ENCODE measurements at regions not wholly inside any gene's neighbourhood (a gene's known extent, or its start where the extent isn't known, plus 50 kb on each side); places are given as distances from the start of the nearest gene placed in this dataset.

DNA sequence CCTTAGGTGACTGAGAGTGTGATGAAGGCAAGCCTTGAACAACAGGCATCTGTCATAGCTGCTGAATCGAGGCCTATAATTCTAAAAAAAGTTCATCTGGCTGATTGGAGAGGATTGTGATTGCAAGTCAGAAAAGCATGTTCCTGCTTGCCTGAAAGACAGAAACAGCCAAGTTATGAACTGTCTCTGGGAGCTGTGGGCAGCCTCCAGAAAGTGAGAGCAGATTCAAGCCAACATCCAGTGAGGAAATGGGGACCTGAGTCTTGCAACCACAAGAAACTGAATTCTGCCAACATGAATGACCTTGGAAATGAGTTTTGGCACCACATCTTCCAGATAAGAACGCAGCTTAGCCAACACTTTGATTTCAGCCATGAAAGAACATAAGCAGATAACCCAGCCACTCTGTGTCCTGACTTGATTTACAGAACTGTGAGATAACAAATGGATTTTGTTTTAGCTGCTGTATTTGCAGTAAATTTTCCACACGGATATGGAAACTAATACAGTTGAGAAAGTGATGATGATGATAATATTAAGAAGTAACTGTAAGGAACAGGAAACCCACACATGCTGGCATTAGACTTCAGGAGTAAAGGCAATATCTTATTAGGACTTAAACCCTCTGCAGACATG lies 240.3 kb upstream of the NDST3 start:
- Histone ChIP-seq H3K9me3 (no peaks in the 10 kb centered on the region), H3K4me1 (no peaks in the 10 kb centered on the region), H3K4me3 (no peak overlapping the region), H3K36me3 (ENCODE audit: insufficient read depth in 1 of 2, low read depth in 1 of 2) (no peaks in the 10 kb centered on the region), H3K27ac (no peak overlapping the region), H3K27me3 (ENCODE audit: insufficient read depth in 3 of 3, low read length in 2 of 3) (no peaks in the 10 kb centered on the region)
- no peak for ATAC-seq
- intact Hi-C loops (cut with DNase I), result no loop called here
- TF ChIP-seq, protein P1, sequence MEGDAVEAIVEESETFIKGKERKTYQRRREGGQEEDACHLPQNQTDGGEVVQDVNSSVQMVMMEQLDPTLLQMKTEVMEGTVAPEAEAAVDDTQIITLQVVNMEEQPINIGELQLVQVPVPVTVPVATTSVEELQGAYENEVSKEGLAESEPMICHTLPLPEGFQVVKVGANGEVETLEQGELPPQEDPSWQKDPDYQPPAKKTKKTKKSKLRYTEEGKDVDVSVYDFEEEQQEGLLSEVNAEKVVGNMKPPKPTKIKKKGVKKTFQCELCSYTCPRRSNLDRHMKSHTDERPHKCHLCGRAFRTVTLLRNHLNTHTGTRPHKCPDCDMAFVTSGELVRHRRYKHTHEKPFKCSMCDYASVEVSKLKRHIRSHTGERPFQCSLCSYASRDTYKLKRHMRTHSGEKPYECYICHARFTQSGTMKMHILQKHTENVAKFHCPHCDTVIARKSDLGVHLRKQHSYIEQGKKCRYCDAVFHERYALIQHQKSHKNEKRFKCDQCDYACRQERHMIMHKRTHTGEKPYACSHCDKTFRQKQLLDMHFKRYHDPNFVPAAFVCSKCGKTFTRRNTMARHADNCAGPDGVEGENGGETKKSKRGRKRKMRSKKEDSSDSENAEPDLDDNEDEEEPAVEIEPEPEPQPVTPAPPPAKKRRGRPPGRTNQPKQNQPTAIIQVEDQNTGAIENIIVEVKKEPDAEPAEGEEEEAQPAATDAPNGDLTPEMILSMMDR (IDR thresholded peaks at IDR 0.05), result no peak
- no peak for DNase-seq
- 56 to 73% (median 58%) methylated on average over 3 of the region's 3 CpGs for WGBS, 3 donors

DNA sequence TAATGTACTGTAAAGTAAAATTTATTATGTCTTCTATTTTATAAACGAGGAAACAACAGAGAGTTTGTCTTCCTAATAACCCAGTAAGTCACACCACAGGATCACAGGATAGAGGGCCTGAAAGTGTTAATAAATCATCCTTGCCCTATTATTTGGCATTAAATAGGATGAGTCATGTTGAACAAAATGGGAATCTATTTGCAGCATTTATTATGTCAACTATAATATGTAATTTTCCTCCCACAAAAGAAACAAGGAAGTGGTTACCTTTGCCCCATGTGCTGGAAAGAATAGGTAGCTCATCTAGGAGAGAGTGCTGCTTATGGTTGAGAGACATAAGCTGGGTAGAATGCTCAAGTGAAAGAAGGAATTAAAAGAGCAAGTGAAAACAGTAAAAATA lies 237.6 kb upstream of the NDST3 start:
- Histone ChIP-seq H3K4me1 (no peaks in the 10 kb centered on the region), H3K27ac (no peak overlapping the region), H3K36me3 (ENCODE audit: insufficient read depth in 1 of 2, low read depth in 1 of 2) (no peaks in the 10 kb centered on the region), H3K4me3 (no peak overlapping the region), H3K9me3 (no peaks in the 10 kb centered on the region), H3K27me3 (ENCODE audit: insufficient read depth in 3 of 3, low read length in 2 of 3) (no peaks in the 10 kb centered on the region)
- ATAC-seq (no peak), DNase-seq (no peak)
- TF ChIP-seq, protein P1 (IDR thresholded peaks at IDR 0.05), result no peak
- 14 to 43% (median 33%) methylated on average over 1 of the region's 1 CpG for WGBS, 3 donors
- intact Hi-C loops (cut with DNase I), result no loop called here

DNA sequence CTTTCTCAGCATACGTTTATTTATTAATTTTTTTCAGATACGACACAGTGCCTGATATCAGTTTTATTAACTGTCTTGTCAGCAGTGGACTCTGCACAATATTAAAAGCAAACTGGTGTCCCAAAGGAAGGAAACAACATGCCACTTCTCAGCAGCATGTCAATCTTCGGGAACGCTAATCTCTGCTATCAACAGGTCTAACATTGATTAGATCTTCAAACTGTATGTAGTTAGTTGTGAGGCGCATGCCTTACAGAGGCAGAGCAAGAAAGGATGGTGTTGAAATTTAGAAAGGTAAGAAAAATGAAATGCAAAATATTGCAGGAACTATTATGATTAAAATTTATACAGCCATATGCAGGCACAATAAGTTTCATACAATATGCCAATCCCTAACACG lies 233.7 kb upstream of the NDST3 start:
- no peaks in the 10 kb centered on the region for H3K9me3 ChIP-seq
- no peaks in the 10 kb centered on the region for H3K27me3 ChIP-seq (ENCODE audit: insufficient read depth in 3 of 3, low read length in 2 of 3)
- H3K36me3 ChIP-seq (ENCODE audit: insufficient read depth in 1 of 2, low read depth in 1 of 2), result no peaks in the 10 kb centered on the region
- WGBS, 3 donors, result 71 to 91% (median 85%) methylated on average over 6 of the region's 6 CpGs
- intact Hi-C loops (cut with DNase I), result no loop called here
- no peak for ATAC-seq
- H3K27ac ChIP-seq, result no peak overlapping the region
- DNase-seq, result no peak
- H3K4me1 ChIP-seq, result no peaks in the 10 kb centered on the region
- H3K4me3 ChIP-seq, result no peak overlapping the region
- TF ChIP-seq, protein P1 (IDR thresholded peaks at IDR 0.05), result no peak

DNA sequence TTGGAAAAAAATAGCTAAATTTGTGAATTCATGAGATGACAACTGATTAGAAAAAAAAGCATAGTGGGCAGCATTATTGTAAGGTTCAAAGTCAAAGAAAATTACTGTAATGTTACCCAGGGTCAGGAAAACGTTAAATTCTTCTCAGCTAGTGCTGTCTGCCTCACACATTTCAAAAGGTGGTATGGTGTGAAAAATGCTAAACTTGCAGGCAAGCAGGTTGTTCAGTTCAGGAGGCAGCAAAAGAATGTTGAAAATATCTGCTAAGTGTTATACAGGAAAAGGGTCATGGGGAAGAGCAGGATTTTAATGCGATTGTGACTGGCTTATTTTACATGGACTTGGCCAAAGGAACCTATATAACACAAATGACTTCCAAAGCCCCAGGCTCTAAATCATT lies 232.5 kb upstream of the NDST3 start:
- H3K36me3 ChIP-seq (ENCODE audit: insufficient read depth in 1 of 2, low read depth in 1 of 2), result no peaks in the 10 kb centered on the region
- 45 to 47% (median 46%) methylated on average over 2 of the region's 2 CpGs for WGBS, 3 donors
- no peaks in the 10 kb centered on the region for H3K4me1 ChIP-seq
- TF ChIP-seq, protein P1 (IDR thresholded peaks at IDR 0.05), result no peak
- intact Hi-C loops (cut with DNase I), result no loop called here
- no peak overlapping the region for H3K4me3 ChIP-seq
- no peak for ATAC-seq
- no peaks in the 10 kb centered on the region for H3K27me3 ChIP-seq (ENCODE audit: insufficient read depth in 3 of 3, low read length in 2 of 3)
- no peak for DNase-seq
- H3K27ac ChIP-seq, result no peak overlapping the region
- H3K9me3 ChIP-seq, result no peaks in the 10 kb centered on the region

DNA sequence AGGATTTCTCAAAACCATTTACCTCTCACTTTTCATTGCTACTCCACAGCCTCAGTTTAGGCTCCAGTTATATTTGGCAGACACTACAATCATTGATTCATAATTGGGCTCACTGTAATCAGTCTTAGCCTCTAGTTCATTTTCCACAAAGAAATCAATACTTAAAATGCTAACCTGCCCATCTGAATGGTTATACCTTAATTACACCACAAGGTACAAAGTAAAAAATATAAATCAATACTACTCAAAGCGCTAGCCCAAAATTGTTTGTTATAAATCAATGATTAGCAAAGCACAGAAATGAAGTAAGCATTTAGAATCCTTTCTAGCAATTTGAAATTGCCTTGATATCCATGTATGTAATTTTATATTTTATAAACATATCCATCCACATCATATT lies 222.6 kb upstream of the NDST3 start:
- intact Hi-C loops (cut with DNase I), result no loop called here
- WGBS, 3 donors, result 96 to 97% (median 96%) methylated on average over 1 of the region's 1 CpG
- Histone ChIP-seq H3K36me3 (ENCODE audit: insufficient read depth in 1 of 2, low read depth in 1 of 2) (no peaks in the 10 kb centered on the region), H3K27ac (no peak overlapping the region), H3K9me3 (no peaks in the 10 kb centered on the region), H3K27me3 (ENCODE audit: insufficient read depth in 3 of 3, low read length in 2 of 3) (no peaks in the 10 kb centered on the region), H3K4me1 (no peaks in the 10 kb centered on the region), H3K4me3 (no peak overlapping the region)
- no peak for ATAC-seq
- DNase-seq, result no peak
- TF ChIP-seq, protein P1 (IDR thresholded peaks at IDR 0.05), result no peak
